GM19397 (cell line): ENCODE measurements at regions not wholly inside any gene's neighbourhood (a gene's known extent, or its start where the extent isn't known, plus 50 kb on each side); places are given as distances from the start of the nearest gene placed in this dataset.

ENCODE experiments used
- ATAC-seq: cut with Tn5 transposase; IDR thresholded peaks from one replicate; pipeline ENCODE4 v1.9.1; 2021; ENCODE audit warnings: mild to moderate bottlenecking, moderate library complexity; ENCODE audit not compliant: unreplicated experiment

DNA sequence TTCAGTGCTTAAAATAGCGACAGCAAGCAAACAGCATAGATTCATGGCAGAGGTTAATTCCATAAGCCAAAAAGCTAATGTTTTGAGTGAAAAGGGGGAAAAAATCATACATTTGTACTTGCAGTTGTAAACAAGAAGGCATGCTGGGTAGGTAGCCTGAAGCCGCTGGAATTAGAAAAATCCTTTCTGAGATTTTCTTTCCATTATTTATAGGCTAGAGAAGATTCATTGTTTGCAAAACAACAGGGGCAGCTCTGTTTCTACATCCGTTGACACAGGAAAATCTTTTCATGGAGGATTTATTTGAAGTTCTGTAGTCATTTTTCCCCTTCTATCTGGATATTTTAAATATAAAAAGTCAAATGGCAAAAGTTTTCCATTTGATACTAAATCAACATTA lies 843.9 kb downstream of the QKI start:
- ATAC-seq: no peak

DNA sequence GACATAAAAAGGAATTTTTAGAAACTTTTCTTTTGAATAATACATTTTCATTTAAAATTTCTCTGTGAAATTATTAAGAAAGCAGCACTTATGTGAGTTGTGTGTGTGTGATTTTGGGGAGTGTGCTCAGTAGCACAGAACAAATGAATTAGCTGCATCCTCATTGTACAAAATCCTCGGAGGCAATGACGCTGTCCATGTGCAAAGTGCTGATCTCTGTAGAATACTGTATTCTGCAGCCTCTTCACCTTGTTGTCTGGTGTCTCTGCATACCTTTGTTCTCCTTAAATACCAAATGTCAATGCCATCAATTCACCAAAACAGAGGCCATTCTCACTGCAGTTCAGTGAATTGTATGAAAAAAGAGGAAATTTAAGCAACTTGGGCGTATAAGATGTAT lies 838.4 kb downstream of the QKI start:
- no peak for ATAC-seq

DNA sequence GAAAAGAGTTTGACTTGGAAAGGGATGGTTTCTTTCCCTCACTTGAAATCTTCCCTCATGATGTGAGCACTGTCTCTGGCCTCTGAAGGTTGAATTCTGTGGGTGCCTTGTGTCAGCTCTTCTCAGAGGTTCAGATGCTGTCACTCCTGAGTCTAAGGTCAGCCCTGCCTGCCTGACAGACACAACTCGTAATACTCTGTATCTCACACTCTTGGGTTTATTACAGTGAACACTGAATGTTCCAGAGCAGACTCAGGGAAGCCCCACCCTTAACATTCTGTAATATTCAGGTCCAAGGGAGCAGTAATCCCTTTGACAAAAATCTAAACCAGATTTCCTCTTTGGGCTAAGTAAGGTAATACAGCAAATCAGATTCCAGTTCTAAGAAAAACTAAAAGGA lies 837.8 kb downstream of the QKI start:
- ATAC-seq: no peak

DNA sequence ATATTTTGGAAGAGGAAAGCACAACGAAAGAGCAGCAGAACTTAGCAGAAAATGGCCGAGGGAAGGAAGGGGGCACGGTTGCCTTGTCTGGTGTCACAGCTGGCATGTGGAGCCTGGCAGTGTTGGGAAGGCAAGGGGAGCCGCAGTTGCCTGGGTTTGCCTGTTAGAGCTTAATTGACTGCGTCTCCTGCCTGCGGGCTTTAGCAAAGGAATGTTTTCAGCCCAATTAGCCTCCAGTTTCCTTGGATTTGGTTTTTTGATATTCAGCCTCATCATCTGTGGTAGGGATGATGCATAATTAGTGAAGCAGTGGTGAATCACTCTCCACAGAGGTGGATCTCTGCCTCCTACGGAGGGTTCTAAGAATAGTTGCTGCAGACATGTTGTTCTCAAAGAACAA lies 832.6 kb downstream of the QKI start:
- no peak for ATAC-seq

DNA sequence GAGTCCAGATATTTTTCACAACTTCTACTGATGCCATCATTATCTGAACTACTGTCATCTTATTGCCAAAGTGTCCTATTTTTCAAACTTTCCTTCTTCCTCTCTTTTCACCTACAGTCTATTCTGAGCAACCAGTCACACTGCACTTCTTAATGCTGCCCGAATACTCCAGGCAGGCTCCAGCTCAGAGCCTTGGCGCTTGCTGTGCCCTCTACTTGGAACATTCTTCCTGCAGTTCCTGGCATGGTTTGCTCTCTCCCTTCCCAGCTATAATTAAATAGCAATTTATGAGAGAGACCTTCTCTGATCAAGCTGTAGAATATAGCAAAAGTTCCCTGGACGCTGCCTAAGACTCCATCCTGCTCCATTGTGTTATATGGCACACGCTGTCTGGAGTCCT lies 831.6 kb downstream of the QKI start:
- ATAC-seq: no peak

DNA sequence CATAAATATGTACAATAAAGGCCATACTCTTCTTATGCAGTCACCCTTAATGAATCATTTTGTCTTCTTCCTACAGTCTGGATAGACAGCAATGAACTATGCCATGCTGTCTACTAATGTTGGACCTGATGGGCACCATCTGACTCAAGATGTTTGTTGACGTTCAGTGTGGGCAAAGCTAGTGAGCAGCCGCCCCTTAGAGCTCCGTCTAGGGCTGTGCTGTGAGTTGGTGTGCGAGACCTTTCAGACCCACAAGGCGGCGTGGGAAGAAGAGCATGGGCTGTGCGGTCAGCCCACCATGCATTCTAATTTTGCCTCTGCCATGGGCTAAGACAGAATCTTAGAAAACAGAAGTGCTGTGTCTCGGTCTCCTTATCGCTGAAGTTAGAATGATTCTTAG lies 829.4 kb downstream of the QKI start:
- ATAC-seq: no peak

DNA sequence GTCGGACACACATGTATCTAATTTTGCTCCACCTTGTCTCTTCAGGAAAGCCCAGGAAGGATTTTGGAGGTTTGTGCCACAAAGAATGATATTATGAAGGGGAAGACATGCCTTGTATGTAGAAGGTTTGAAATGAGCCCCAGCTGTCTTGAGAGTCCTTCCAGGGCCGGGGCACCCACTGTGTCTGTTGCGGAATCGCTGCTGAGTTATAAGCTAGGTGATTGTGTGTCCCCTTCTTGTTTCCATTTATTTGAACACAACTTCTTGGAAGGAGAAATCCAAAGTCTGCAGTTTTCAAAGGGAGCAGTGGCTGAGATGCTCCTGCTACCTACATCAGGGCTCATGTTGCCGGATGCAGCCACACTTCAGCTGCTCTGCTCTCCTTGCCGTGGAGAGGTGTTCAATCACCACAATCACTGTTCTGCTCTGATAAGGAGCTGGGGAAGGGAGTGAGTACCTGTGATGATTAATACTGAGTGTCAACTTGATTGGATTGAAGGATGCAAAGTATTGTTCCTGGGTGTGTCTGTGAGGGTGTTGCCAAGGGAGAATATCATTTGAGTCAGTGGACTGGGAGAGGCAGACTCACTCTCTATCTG lies 828.6 kb downstream of the QKI start:
- no peak for ATAC-seq

DNA sequence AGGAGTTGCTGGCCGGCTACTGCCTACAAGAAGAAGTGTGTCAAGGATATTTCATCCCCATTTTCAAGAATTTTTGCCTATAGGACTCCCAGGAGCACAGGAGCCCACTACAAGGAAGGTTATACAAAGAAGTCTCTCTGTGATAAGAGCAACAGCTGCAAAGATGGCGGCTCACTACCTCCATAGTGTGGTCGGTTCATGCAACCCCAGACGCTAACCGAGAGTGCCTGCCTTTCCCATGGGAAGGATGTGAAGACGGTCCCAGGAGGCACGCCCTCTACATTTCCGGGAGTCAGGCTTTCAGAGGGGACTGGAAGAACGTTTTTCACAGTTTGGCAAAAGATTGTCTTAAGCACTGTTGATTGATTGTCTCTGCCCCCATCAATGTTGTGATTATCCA lies 816.3 kb downstream of the QKI start:
- no peak for ATAC-seq

DNA sequence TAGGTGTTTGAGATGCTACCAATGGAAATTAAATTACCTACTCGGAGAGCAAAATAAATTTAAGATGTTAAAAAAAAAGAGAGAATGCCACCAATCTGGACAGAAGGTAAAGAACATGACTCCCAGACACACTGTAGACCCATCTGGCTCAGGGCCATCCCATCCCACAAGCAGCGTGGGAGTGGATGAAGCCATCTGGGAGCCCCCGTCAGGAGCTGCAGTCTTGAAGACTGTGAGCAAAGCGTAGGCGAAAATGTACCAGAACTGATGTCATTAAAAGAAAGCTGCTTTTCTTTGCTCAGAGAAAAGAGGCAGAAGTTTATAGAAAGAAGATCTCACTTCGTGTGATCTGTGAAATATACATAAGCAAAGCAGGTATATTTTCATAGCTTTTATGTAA lies 815.7 kb downstream of the QKI start:
- ATAC-seq: no peak

DNA sequence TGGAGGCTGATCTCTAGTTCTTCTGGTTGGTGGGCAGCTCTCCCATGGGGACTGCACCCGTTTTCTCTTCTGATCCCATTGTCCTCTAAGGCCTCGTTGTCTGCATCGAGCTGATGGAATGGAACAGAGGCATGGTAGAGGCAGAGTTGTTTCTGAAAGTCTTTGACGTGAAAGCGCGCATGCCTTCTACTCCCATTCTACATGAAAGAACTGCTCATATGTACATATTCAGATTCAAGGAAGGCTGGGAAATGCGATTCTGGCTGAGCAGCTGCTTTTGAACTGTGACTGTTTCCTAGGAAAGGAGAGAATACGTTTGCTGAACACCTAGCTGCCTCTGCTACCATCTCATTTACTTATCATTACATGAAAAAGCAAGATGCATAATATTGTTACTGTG lies 815.2 kb downstream of the QKI start:
- no peak for ATAC-seq

DNA sequence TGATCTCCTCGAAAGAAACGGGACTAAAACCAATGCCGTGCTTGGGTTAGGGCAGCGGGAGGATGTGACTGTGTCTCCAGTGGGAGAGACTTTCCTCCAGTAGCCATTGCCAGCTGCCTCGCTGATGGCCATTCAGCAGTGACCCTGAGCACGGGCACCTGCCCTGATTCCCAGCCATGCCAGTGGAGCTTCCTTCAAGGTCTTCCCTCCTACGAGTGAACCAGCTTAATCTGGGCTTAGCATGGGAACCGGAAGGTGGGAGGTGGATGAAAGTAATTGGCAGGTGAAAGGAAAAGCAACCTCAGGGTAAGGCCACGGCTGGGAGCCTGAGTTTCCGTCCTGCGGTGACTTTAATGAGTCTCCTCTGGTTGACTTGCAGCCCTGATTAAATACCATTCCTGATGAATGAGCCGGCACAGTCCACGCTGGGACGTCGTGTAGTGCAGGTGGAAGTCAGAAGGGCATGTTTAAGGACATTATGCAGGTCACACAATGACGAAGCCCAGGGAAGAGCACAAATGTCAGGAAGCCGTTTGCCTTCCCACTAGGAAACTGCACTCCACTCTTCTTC lies 813.5 kb downstream of the QKI start:
- no peak for ATAC-seq

DNA sequence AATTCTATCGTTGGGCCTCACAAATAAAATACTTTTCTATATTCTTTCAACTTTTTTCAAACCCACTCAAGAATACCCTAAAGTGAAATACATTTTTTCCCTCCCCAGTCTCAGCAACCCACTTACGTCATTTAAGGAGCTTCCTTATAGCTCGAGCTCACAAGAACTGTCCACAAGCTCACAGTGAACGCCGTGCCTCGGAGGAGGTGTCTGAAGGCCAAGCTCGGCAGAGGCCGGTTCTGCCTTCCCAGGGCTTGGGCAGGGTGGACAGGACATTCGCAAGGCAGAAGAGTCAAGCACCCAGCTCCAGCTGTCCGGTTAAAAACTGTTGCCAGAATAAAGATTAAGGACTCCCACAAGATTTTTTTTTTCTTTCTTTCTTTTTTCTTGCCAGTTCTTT lies 802.3 kb downstream of the QKI start:
- no peak for ATAC-seq

DNA sequence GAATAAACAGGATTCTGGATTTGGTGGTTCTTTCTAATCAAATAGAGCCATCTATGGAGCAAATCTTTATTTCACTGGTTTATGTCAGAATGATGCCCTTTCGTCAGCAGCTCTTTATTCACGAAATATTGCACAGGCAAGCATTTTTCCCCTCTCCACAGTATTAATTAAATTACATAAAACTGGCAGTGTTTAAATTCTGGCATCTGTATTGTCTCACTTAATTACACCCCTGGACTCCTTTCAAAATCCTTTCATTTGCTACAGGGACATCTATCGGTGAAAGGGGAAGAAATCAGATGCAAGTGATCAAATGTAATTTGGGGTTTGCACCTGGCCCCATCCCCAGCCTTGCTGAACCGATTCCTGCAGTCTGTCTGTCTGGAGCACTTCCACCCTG lies 801.9 kb downstream of the QKI start:
- no peak for ATAC-seq

DNA sequence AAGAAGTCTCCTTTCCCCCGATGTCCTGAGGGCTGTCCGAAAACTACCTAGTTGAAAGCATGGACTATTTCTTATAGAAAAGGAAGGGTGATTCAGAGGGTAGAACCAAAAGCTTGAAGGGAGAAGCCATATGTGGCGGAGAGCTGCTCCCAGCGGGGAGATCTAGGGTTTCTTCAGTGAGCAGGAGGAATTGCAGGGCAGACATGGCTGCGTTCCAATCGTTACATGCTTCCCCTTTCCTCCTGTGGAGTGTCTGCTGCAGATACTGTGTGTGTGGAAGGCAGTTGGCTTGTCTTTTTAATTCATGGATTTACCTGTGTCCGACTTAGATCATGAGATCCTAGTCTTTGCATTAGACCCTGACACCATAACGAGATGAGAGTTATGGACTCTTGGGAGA lies 799.5 kb downstream of the QKI start:
- no peak for ATAC-seq

DNA sequence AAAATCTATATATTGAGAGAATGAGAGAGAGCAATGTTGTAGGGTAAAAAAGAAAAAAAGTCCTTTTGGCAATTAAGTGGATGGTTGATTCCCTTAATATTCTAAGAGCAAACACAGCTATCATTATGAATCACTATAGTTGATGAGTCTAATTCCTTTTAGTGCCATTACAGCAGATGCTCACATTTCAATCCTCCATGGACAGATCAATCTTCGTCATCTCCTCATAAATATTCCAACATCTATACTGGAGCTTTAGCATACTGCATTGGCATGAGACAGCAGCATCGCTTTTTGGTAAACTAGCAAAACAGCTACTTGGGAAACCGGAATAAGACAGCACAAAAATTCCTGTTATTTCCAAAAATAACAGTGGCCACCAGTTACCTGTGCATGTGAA lies 796.7 kb downstream of the QKI start:
- ATAC-seq: no peak

DNA sequence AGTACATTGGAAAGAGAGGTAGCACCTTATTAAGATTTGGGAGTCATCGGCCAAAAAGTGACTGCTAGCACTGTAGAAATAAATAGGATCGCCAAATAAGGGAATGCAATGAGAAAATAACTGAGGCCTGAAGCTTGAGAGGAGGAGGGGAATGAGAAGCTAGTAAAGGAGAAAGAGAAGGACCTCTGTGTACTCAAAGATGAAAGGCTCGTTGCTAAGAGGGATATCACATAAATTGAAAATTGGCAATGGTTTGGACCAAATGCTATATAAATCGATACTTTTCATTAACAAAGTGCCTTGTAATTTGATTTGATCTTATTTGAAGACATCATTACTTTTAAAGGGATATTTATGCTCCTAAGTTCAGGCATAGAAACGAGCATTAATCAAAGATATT lies 796.3 kb downstream of the QKI start:
- ATAC-seq: no peak

DNA sequence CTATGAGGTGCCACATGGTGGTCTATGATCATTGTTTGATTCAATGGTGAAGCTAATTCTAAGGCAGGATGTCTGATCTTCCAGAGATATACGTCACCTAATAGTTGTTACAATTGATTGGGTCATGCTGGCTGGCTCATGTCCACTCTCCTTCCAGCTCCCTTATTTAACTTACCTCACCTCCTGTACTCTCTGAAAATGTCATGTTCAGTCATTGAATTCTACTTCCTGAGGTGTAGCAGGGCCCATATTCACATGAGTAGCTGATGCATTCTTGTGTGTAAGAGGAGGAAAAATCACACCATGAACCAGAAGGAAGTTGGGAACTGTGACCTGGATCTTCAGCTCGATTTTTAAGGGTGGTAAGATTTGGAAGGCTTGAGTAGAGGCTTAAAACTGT lies 795.8 kb downstream of the QKI start:
- ATAC-seq: no peak

DNA sequence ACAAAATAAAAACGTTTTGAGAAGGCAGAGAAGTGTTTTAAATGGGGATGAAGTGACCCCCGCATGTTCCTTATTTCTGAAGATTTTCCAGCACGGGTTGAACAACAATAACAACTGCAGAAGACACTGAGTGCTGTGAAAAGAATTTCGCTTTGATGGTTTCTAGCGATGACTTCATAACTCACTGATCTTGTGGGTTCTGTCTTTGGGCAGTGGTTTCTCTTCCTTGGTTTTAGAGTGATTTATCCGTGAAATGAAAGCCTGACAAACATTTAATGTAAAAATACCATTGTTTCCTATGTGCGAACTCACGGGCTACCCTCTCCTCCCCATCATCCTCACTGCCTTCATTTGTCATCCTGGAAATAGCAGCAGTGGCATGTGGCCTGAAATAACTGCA lies 793.9 kb downstream of the QKI start:
- ATAC-seq: no peak

DNA sequence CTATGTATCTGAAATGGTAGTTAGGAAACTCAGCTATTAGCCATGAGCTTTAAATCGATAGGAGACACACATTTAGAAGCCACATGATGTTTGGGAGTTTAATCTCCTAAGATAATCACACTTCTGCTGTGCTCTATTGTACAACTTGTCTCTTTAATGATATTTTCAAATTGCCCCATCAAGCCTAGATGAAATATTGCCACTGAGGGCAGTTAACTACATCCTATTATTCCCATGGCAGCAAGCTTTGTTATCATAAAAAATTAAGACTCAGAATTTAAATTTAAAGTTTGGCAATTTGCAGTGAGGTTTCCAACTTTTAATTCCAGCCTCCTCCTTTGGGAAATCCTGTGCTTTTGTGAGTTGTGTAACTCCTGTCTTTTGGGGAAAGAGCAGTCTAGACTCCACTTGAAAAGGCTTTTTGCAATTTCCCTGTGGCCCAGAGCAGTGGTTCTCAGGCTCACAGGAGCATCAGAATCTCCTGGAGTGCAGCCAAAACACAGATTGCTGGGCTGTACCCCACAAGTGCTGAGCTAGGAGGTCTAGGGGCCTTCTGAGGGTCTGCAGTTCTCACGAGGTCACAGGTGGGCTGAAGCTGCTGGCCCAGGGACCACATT lies 792.4 kb downstream of the QKI start:
- no peak for ATAC-seq

DNA sequence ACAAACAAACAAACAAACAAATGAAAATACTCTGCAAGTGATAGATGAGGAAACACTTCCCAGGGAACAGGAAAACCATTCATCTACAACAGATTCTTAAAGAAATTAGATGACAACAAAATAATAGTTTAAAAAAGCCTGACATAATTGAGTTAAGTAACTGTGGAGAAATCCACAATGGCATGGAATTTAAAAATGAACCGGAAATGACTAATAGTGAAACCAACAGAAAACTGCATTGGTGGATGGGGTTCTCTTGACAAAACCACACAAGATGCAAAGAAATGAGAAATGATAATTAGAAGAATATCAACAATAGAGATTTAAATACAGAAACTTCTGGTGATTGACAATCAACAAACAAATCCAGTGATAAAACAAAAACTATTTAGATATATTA lies 785.6 kb downstream of the QKI start:
- ATAC-seq: no peak

DNA sequence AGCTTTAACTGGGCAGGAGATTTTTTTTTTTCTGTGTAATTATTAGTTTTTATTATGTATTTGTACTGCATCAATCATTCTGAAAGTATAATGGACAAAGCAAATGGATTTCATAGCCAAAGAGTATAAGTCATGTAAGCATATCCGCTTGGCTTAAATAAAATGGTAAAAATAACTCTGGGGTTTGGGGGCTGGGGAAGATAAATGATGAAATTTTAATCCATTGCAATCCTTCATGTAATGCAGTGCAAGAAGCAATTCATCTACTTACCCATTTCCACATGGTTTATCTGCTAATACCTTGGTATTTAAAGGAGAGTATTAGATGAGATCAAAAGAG lies 781.4 kb downstream of the QKI start:
- no peak for ATAC-seq

DNA sequence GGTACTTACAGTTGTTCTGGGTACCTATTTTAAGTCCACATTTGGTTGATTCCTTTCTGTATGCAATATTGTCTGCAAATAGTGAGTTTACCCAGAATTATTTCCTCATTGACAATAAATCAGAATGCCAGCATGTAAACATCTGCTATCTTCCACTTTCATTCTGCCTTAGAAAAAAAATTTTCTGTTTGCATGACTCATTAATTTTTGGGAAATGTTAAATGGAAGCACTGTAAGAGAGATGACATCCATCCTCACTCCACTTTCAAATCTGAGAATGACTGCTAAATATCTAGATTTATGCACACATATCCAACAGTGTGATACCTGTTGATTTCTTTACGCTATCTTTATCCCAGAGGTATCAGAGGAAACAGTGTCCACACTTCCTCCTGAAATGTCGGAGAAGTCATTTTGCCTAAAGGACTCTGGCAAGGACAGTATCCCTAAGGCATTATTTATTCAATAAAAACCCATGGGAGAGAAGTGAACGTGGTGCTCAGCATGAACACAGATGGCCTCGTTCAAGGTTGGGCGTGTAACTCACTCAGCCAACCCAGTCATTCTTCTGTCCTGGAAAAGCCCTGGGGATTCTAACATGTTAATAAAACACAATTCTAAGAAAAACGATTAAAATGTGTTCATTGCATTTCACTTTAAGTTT lies 780.9 kb downstream of the QKI start:
- ATAC-seq: no peak

DNA sequence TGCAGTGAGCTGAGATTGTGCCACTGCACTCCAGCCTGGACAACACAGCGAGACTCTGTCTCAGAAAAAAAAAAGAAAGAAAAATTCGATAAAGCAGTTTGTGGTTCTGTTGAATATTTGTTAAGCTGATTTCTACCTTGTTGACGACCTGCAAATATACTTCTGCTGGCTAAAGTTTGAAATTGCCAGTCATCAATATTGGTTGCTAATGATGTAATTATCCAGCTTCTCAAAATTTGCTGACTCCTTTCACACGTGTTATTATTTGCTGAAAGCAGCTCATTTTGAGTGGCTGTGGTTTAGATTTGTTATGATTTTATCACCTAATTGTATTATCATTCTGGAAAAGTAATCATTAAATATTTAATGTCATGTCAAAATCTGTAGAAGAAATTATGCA lies 774.3 kb downstream of the QKI start:
- no peak for ATAC-seq
